HG02588 (cell line): ENCODE measurements at regions not wholly inside any gene's neighbourhood (a gene's known extent, or its start where the extent isn't known, plus 50 kb on each side); places are given as distances from the start of the nearest gene placed in this dataset.

Source experiments
- ATAC-seq: cut with Tn5 transposase; IDR thresholded peaks from one replicate; pipeline ENCODE4 v1.9.1; 2021; ENCODE audit warnings: mild to moderate bottlenecking, moderate library complexity; ENCODE audit not compliant: unreplicated experiment

- peak; percentile 43 for ATAC-seq
Measured at GRCh38 chr1:200354243-200354642, 55.6 kb downstream of the ZNF281 start.

- no peak for ATAC-seq
Measured at GRCh38 chr1:200353232-200353631, 56.6 kb downstream of the ZNF281 start.

GRCh38 chr1:200351826-200352549, 57.8 kb downstream of the ZNF281 start:
- ATAC-seq, result no peak

- no peak for ATAC-seq
Measured at GRCh38 chr1:200351425-200351824, 58.4 kb downstream of the ZNF281 start.

GRCh38 chr1:200346700-200347099, 63.1 kb downstream of the ZNF281 start:
- no peak for ATAC-seq

GRCh38 chr1:200345520-200345919, 64.3 kb downstream of the ZNF281 start:
- ATAC-seq, result no peak

- no peak for ATAC-seq
Measured at GRCh38 chr1:200343874-200344273, 66.0 kb downstream of the ZNF281 start.

- no peak for ATAC-seq
Measured at GRCh38 chr1:200342511-200343311, 67.1 kb downstream of the ZNF281 start.

- no peak for ATAC-seq
Measured at GRCh38 chr1:200338451-200338850, 71.4 kb downstream of the ZNF281 start.

GRCh38 chr1:200337831-200338230, 72.0 kb downstream of the ZNF281 start:
- ATAC-seq, result no peak

GRCh38 chr1:200337410-200337809, 72.4 kb downstream of the ZNF281 start:
- no peak for ATAC-seq

GRCh38 chr1:200336901-200337391, 72.9 kb downstream of the ZNF281 start:
- ATAC-seq, result no peak

- ATAC-seq, result no peak
Measured at GRCh38 chr1:200336101-200336845, 73.6 kb downstream of the ZNF281 start.

- no peak for ATAC-seq
Measured at GRCh38 chr1:200334661-200335256, 75.1 kb downstream of the ZNF281 start.

- ATAC-seq, result no peak
Measured at GRCh38 chr1:200333329-200333728, 76.5 kb downstream of the ZNF281 start.

- no peak for ATAC-seq
Measured at GRCh38 chr1:200332716-200333115, 77.1 kb downstream of the ZNF281 start.

GRCh38 chr1:200330741-200331428, 79.0 kb downstream of the ZNF281 start:
- no peak for ATAC-seq

- ATAC-seq, result no peak
Measured at GRCh38 chr1:200329208-200329882, 80.5 kb downstream of the ZNF281 start.

- ATAC-seq, result no peak
Measured at GRCh38 chr1:200328379-200328778, 81.5 kb downstream of the ZNF281 start.

GRCh38 chr1:200323856-200324400, 85.9 kb downstream of the ZNF281 start:
- ATAC-seq, result no peak
